Hepatocyte (in vitro differentiated cells): ENCODE measurements at regions not wholly inside any gene's neighbourhood (a gene's known extent, or its start where the extent isn't known, plus 50 kb on each side); places are given as distances from the start of the nearest gene placed in this dataset.
"Not testable (repeated sequence)": the region's sequence is repeated elsewhere in the genome, so short reads cannot be mapped to it uniquely, and the experiment has no call there.

Experiments
- DNase-seq: peaks from one replicate; pipeline ENCODE4 v3.0.0-alpha.2; 2016; ENCODE audit warnings: low spot score
- H2AFZ ChIP-seq: fragments of 200-600 bp; sonication (generic); 2 replicates; pipeline ENCODE4 v1.6.0; 2016; ENCODE audit warnings: antibody characterized with exemption, mild to moderate bottlenecking
- H3K27ac ChIP-seq: fragments of 200-600 bp; sonication (generic); 2 replicates; pipeline ENCODE4 v1.5.1; 2016; ENCODE audit warnings: mild to moderate bottlenecking
- H3K27me3 ChIP-seq: fragments of 200-600 bp; sonication (generic); 2 replicates; pipeline ENCODE4 v1.6.1; 2016
- H3K36me3 ChIP-seq: fragments of 200-600 bp; sonication (generic); replicated peaks from 2 replicates; pipeline ENCODE4 v1.5.1; 2016; ENCODE audit warnings: low read depth; ENCODE audit not compliant: insufficient read depth
- H3K4me1 ChIP-seq: fragments of 200-600 bp; sonication (generic); 2 replicates; pipeline ENCODE4 v1.5.1; 2016; ENCODE audit warnings: mild to moderate bottlenecking, moderate library complexity; ENCODE audit not compliant: insufficient read depth
- H3K4me2 ChIP-seq: fragments of 200-600 bp; sonication (generic); 2 replicates; pipeline ENCODE4 v1.6.0; 2016
- H3K4me3 ChIP-seq: fragments of 200-600 bp; sonication (generic); 2 replicates; pipeline ENCODE4 v1.5.1; 2016; ENCODE audit warnings: mild to moderate bottlenecking
- H3K79me2 ChIP-seq: fragments of 200-600 bp; sonication (generic); 2 replicates; pipeline ENCODE4 v1.6.0; 2017; ENCODE audit warnings: mild to moderate bottlenecking
- H3K9me2 ChIP-seq: fragments of 200-600 bp; sonication (generic); replicated peaks from 2 replicates; pipeline ENCODE4 v1.6.0; 2017; ENCODE audit warnings: mild to moderate bottlenecking; ENCODE audit not compliant: insufficient read depth
- H3K9me3 ChIP-seq: fragments of 200-600 bp; sonication (generic); 2 replicates; pipeline ENCODE4 v1.5.1; 2016; ENCODE audit warnings: low read depth, mild to moderate bottlenecking
- H4K20me1 ChIP-seq: fragments of 200-600 bp; sonication (generic); 2 replicates; pipeline ENCODE4 v1.6.0; 2016; ENCODE audit warnings: mild to moderate bottlenecking; ENCODE audit not compliant: insufficient read depth, poor library complexity, severe bottlenecking
- EZH2 ChIP-seq: fragments of 200-600 bp; sonication (generic); IDR thresholded peaks from 2 replicates; pipeline ENCODE4 v1.6.1; 2016; ENCODE audit warnings: antibody characterized with exemption, mild to moderate bottlenecking, borderline replicate concordance
- EZH2phosphoT487 ChIP-seq: fragments of 200-600 bp; sonication (generic); IDR thresholded peaks from one replicate; pipeline ENCODE4 v1.6.1; 2018; ENCODE audit warnings: antibody characterized with exemption, mild to moderate bottlenecking, low read depth, moderate library complexity; ENCODE audit not compliant: unreplicated experiment, severe bottlenecking
- WGBS: methylation state at CpG from one replicate; pipeline ENCODE4 v1.1.6; 2016; ENCODE audit warnings: low lambda C conversion rate; ENCODE audit errors: missing lambda C conversion rate; 5-methylcytosine and 5-hydroxymethylcytosine counted together
- TF ChIP-seq, protein P1 (sequence below): fragments of 200-600 bp; sonication (generic); IDR thresholded peaks from 2 replicates; pipeline ENCODE4 v1.5.1; 2016; ENCODE audit warnings: antibody characterized with exemption, mild to moderate bottlenecking; ENCODE audit not compliant: poor library complexity

DNA sequence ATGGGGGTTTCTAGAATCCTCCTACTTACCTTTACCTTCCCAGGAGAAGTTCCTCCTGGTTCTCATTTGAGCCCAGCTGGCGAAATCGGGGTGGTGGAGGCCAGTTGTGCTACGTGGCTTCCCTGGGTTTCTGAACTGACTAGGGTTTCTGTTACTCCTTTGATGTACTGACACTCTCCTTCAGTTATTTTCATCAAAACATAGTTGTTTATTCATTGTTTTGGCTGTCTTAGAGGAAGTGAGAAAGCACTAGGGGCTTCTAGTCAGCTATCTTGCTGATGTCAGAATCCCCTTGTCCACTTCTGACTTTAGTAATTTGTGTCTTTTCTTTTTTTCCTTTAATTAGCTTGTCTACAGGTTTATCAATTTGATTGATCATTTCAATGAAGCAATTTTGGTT is 332.2 kb upstream of the TANK start:
- 83% methylated on average over 3 of the region's 3 CpGs for WGBS
- H2AFZ ChIP-seq, result no peak overlapping the region
- H3K4me2 ChIP-seq, result no peak overlapping the region
- TF ChIP-seq EZH2 (no peak), EZH2phosphoT487 (no peak)
- TF ChIP-seq, protein P1, sequence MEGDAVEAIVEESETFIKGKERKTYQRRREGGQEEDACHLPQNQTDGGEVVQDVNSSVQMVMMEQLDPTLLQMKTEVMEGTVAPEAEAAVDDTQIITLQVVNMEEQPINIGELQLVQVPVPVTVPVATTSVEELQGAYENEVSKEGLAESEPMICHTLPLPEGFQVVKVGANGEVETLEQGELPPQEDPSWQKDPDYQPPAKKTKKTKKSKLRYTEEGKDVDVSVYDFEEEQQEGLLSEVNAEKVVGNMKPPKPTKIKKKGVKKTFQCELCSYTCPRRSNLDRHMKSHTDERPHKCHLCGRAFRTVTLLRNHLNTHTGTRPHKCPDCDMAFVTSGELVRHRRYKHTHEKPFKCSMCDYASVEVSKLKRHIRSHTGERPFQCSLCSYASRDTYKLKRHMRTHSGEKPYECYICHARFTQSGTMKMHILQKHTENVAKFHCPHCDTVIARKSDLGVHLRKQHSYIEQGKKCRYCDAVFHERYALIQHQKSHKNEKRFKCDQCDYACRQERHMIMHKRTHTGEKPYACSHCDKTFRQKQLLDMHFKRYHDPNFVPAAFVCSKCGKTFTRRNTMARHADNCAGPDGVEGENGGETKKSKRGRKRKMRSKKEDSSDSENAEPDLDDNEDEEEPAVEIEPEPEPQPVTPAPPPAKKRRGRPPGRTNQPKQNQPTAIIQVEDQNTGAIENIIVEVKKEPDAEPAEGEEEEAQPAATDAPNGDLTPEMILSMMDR, result no peak
- no peaks in the 10 kb centered on the region for H3K4me1 ChIP-seq
- H3K27ac ChIP-seq, result no peak overlapping the region
- H3K9me2 ChIP-seq, result no peaks in the 10 kb centered on the region
- no peaks in the 10 kb centered on the region for H4K20me1 ChIP-seq
- no peaks in the 10 kb centered on the region for H3K27me3 ChIP-seq
- no peak overlapping the region for H3K4me3 ChIP-seq
- no peaks in the 10 kb centered on the region for H3K36me3 ChIP-seq
- H3K9me3 ChIP-seq, result no peaks in the 10 kb centered on the region
- no peak for DNase-seq
- no peaks in the 10 kb centered on the region for H3K79me2 ChIP-seq

DNA sequence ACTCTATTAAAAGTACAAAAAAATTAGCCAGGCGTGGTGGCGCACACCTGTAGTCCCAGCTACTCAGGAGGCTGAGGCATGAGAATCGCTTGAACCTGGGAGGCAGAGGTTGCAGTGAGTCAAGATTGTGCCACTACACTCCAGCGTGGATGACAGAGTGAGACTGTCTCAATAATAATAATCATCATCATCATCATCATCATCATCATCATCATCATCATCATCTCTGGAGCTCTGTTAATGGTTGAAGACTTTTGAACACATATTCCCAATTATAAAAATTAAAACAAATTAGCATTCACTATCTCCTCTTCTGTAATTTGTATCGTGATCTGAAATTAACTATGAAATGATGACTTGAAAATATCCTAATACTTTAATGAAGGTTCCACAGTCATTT is 327.8 kb upstream of the TANK start:
- not testable (repeated sequence) for H3K9me2 ChIP-seq, H2AFZ ChIP-seq, H3K27me3 ChIP-seq, H3K36me3 ChIP-seq, H4K20me1 ChIP-seq, H3K27ac ChIP-seq, H3K4me3 ChIP-seq, H3K79me2 ChIP-seq, H3K9me3 ChIP-seq, H3K4me2 ChIP-seq, DNase-seq, H3K4me1 ChIP-seq
- 95% methylated on average over 5 of the region's 5 CpGs for WGBS

DNA sequence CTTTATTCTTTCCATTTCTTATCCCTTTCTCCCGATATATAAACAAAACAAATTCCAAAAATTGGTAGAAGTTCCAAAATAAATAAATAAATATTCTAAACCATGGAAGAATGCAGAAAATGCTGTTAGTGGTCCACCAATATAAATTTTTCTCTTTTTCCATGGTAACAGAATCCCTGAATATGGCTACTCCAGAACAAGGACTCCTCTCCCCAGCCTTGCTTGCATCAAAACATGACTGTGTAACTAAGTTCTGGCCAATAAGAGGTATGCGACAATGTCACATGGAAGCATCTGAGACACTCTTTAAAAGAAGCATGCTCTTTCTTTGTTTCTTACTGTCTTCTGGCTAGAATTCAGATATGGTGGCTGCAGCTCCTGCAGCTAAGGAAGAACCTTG is 325.1 kb upstream of the TANK start:
- 77% methylated on average over 2 of the region's 2 CpGs for WGBS
- DNase-seq, result no peak

DNA sequence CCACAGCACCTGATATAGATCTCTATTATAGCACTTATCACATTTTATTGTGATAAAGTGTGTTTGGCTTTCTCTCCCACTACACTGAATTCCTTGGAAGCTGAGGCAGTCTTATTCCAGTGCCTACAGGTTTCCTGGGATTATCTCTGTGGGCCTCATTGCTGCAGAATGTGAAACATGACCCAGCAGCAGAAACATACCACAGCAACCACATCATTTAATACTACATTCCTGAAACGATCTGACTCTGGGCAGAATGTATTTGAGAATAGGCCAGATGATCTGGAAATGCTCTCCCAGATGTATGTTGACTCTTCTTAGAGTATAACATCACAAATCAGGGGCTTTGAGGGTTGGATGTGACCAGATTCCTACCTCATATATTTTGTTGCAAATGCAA is 323.5 kb upstream of the TANK start:
- peak; percentile 48 for DNase-seq
- Histone ChIP-seq H3K9me3 (no peaks in the 10 kb centered on the region), H3K4me2 (no peak overlapping the region), H3K79me2 (no peaks in the 10 kb centered on the region), H3K9me2 (no peaks in the 10 kb centered on the region), H3K27me3 (no peaks in the 10 kb centered on the region), H4K20me1 (no peaks in the 10 kb centered on the region), H3K4me3 (no peak overlapping the region), H3K36me3 (no peaks in the 10 kb centered on the region), H3K27ac (peak overlapping the region; percentile 50), H3K4me1 (peaks cover 4% of the 10 kb centered on the region), H2AFZ (no peak overlapping the region)
- TF ChIP-seq EZH2phosphoT487 (no peak), EZH2 (no peak)
- TF ChIP-seq, protein P1, result no peak
- WGBS, result 25% methylated on average over 1 of the region's 1 CpG

More for the DNA sequence above, 325.1 kb upstream of the TANK start:
- Histone ChIP-seq H3K27me3 (no peaks in the 10 kb centered on the region), H4K20me1 (no peaks in the 10 kb centered on the region), H3K4me3 (no peak overlapping the region), H3K4me1 (peaks cover 4% of the 10 kb centered on the region), H3K79me2 (no peaks in the 10 kb centered on the region), H2AFZ (no peak overlapping the region), H3K36me3 (no peaks in the 10 kb centered on the region), H3K9me3 (no peaks in the 10 kb centered on the region), H3K9me2 (no peaks in the 10 kb centered on the region), H3K4me2 (no peak overlapping the region), H3K27ac (no peak overlapping the region)
- TF ChIP-seq EZH2phosphoT487 (no peak), EZH2 (no peak)
- TF ChIP-seq, protein P1, result no peak
